A549 (cell line): ENCODE measurements at regions not wholly inside any gene's neighbourhood (a gene's known extent, or its start where the extent isn't known, plus 50 kb on each side); places are given as distances from the start of the nearest gene placed in this dataset.

Source experiments
- CEBPB ChIP-seq, 2 experiments: fragments of >200 bp in 1 of 2; sonication (Bioruptor Twin) in 1 of 2; formaldehyde crosslinking in 1 of 2; IDR thresholded peaks; 2 replicates each; pipeline ENCODE4 v1.6.1; 2012 to 2016
- CTCF ChIP-seq: fragments of >200 bp; sonication (Bioruptor Twin); formaldehyde crosslinking; IDR thresholded peaks from 3 replicates; pipeline ENCODE4 v1.5.1; 2016
- EHMT2 ChIP-seq: fragments of 200-600 bp; sonication (generic); IDR thresholded peaks from 2 replicates; pipeline ENCODE4 v1.6.1; 2016; ENCODE audit warnings: antibody characterized with exemption, low read depth, mild to moderate bottlenecking, moderate library complexity
- EP300 ChIP-seq, 2 experiments: fragments of >200 bp; sonication (Bioruptor Twin); formaldehyde crosslinking; IDR thresholded peaks; 2 replicates in 1 of 2; 3 replicates in 1 of 2; pipeline ENCODE4 v1.6.1; 2016 to 2017
- HOXA7 ChIP-seq: fragments of 250-450 bp; sonication (Bioruptor Pico); IDR thresholded peaks from 2 replicates; pipeline ENCODE4 v1.5.0; 2020; ENCODE audit warnings: mild to moderate bottlenecking, moderate library complexity
- MYC ChIP-seq: IDR thresholded peaks from 2 replicates; pipeline ENCODE4 v1.6.1; 2012; ENCODE audit warnings: mild to moderate bottlenecking, inconsistent platforms, low read length, improper control_type of control experiment, borderline replicate concordance
- RCOR1 ChIP-seq: fragments of 150-350 bp; IDR thresholded peaks from 2 replicates; pipeline ENCODE4 v1.6.1; 2014; ENCODE audit warnings: antibody characterized with exemption, low read length, low read depth
- REST ChIP-seq: fragments of 200-600 bp; sonication (generic); IDR thresholded peaks from 2 replicates; pipeline ENCODE4 v1.6.1; 2016; ENCODE audit warnings: antibody characterized with exemption, mild to moderate bottlenecking, moderate library complexity
- RFX5 ChIP-seq: fragments of 450-650 bp; IDR thresholded peaks from 2 replicates; pipeline ENCODE4 v1.7.1; 2014; ENCODE audit warnings: antibody characterized with exemption, mild to moderate bottlenecking, moderate library complexity
- SMC3 ChIP-seq: fragments of >200 bp; sonication (Bioruptor Twin); formaldehyde crosslinking; IDR thresholded peaks from 3 replicates; pipeline ENCODE4 v1.6.1; 2018; ENCODE audit warnings: inconsistent platforms

DNA sequence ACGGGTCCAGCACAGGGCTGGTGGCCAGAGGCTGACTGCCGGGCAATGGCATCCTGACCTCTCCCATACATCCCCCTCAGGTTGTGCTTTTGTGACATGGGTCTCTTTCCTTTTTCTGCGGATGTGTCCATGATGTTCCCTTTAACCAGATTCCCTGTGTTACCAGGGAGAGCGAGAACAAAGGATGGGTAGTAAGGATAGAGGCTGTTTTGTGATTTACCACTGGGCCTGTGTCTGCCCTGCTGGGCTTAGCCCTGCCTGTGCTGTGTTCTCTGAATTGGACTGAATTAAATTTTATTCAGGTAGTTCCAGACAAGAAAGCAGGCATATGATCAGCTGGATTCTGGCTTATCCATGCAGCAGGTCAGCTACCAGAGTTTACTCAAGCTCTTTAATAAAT is 301.6 kb downstream of the RWDD3 start:
- no peak for TF ChIP-seq CTCF
- TF ChIP-seq CEBPB (IDR thresholded peaks at IDR 0.05) = no peak
- no peak for TF ChIP-seq REST
- TF ChIP-seq EHMT2 = no peak
- no peak for TF ChIP-seq SMC3
- TF ChIP-seq EP300 (IDR thresholded peaks at IDR 0.05) = no peak
- no peak for TF ChIP-seq MYC
- no peak for TF ChIP-seq RFX5
- no peak for TF ChIP-seq HOXA7 (CRISPR knock-in tag)
- no peak for TF ChIP-seq RCOR1
